Breast epithelium (tissue), 4 donors: ENCODE measurements at regions not wholly inside any gene's neighbourhood (a gene's known extent, or its start where the extent isn't known, plus 50 kb on each side); places are given as distances from the start of the nearest gene placed in this dataset.

Experiments used
- DNase-seq, 2 donors: peaks; one replicate each; pipeline ENCODE4 v3.0.0-alpha.2; 2019; ENCODE audit warnings: low spot score in 2 of 2
- H3K27ac ChIP-seq, 2 donors: fragments of 200-600 bp; sonication (generic) in 1 of 2; one replicate each; pipeline ENCODE4 v1.5.1; 2016 to 2019; ENCODE audit warnings: mild to moderate bottlenecking in 1 of 2
- H3K27me3 ChIP-seq, 2 donors: fragments of 200-600 bp; sonication (generic) in 1 of 2; one replicate each; pipeline versions ENCODE4 v1.5.1 to v1.6.0; 2017 to 2019; ENCODE audit warnings: control low read depth in 1 of 2, mild to moderate bottlenecking in 1 of 2
- H3K36me3 ChIP-seq: fragments of 200-600 bp; one replicate; pipeline ENCODE4 v1.5.1; 2019
- H3K4me1 ChIP-seq, 2 donors: fragments of 200-600 bp; sonication (generic); one replicate each; pipeline ENCODE4 v1.5.1; 2016 to 2019; ENCODE audit warnings: control low read depth in 1 of 2
- H3K4me3 ChIP-seq, 3 donors: fragments of 200-600 bp; sonication (generic); 1 replicate in 2 of 3; 2 replicates in 1 of 3; pipeline ENCODE4 v1.5.1; 2016 to 2019; ENCODE audit warnings: mild to moderate bottlenecking in 3 of 3, moderate library complexity in 2 of 3
- H3K9me3 ChIP-seq, 2 donors: fragments of 200-600 bp; sonication (generic) in 1 of 2; one replicate each; pipeline ENCODE4 v1.5.1; 2016 to 2019; ENCODE audit warnings: control low read depth in 1 of 2
- CTCF ChIP-seq, 3 donors: fragments of 450-650 bp; IDR thresholded peaks; one replicate each; pipeline ENCODE4 v1.5.1; 2016 to 2017; ENCODE audit warnings: antibody characterized with exemption in 3 of 3, mild to moderate bottlenecking in 3 of 3, moderate library complexity in 3 of 3
- POLR2A ChIP-seq: fragments of 450-650 bp; IDR thresholded peaks from one replicate; pipeline ENCODE4 v1.6.1; 2016; ENCODE audit warnings: antibody characterized with exemption, mild to moderate bottlenecking, moderate library complexity
- POLR2AphosphoS5 ChIP-seq, 3 donors: sonication (generic); formaldehyde crosslinking; IDR thresholded peaks; one replicate each; pipeline ENCODE4 v1.6.1; 2017; ENCODE audit warnings: antibody characterized with exemption in 3 of 3
- intact Hi-C: fragments of 100-400 bp; cut with DNase I; formaldehyde crosslinking; loops from one replicate; pipeline ENCODE4 v1.15.1; 2023; ENCODE audit warnings: low total_unique reads

DNA sequence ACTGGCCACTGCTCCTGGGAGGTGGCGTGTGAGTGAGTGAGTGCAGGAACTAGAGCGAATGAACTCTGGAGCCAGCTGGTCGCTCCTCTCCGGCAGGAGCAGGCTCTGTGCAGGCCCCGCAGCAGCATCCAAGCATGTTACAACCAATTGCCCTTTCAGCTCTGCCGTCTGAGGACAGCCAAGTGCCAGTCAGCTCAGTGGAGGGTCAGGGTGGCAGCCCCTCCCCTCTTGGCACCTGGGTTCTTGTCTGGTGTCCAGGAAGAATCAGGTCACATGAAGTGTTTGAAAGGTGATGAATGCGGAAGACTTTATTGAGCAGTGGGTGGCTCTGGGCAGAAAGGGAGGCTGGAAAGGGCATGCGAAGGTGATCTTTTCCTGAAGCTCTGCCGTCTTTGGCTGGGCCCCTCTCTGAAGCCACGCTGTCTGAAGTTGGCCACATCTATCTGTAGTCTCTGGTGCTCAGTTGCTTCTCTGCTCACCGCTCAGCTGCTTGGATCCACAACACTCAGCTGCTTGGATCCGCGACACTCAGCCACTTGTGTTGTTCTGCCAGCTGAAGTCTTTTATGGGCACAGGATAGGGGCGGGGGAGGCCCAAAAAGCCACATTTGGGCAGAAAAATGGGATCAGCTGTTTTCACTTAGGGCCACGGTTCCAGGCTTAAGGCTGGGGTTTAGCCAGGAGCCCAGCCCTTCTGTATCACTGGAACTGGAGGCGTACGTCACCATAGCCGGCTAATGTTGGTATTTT, 139.8 kb downstream of the ADSS2 start:
- H3K4me3 ChIP-seq, result no peak overlapping the region
- no peak for DNase-seq
- H3K36me3 ChIP-seq, result no peaks in the 10 kb centered on the region
- H3K27me3 ChIP-seq, result no peaks in the 10 kb centered on the region
- H3K4me1 ChIP-seq, result no peaks in the 10 kb centered on the region
- peak overlapping the region; percentile 30 to 65 for H3K27ac ChIP-seq
- intact Hi-C loops, result no loop called here
- H3K9me3 ChIP-seq, result no peaks in the 10 kb centered on the region
- TF ChIP-seq CTCF (IDR thresholded peaks at IDR 0.05) (no peak), POLR2AphosphoS5 (IDR thresholded peaks at IDR 0.05) (no peak), POLR2A (no peak)

DNA sequence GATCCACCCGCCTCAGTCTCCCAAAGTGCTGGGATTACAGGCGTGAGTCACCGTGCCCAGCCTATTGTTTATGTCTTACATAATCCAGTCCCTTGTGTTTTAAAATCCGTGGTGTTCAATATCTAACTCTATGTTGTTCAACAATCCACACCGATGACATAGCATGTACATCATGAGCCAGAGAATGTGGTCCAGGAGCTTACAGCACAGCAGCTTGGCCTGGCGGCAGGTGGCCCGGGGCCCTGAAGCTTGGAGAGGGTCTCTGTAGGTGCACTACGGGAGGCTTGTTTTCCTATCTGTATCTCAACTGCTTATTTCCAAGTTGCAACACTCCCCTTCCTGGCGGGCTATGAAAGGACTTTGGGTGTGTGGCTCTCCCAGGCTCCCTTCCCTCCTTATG, 138.4 kb downstream of the ADSS2 start:
- H3K27me3 ChIP-seq, result no peaks in the 10 kb centered on the region
- no peak overlapping the region for H3K27ac ChIP-seq
- no peak overlapping the region for H3K4me3 ChIP-seq
- DNase-seq, result no peak
- intact Hi-C loops, result no loop called here
- no peak for TF ChIP-seq POLR2A
- no peak for TF ChIP-seq POLR2AphosphoS5 (IDR thresholded peaks at IDR 0.05)
- no peak for TF ChIP-seq CTCF (IDR thresholded peaks at IDR 0.05)
- H3K9me3 ChIP-seq, result no peaks in the 10 kb centered on the region
- no peaks in the 10 kb centered on the region for H3K4me1 ChIP-seq
- H3K36me3 ChIP-seq, result no peaks in the 10 kb centered on the region

DNA sequence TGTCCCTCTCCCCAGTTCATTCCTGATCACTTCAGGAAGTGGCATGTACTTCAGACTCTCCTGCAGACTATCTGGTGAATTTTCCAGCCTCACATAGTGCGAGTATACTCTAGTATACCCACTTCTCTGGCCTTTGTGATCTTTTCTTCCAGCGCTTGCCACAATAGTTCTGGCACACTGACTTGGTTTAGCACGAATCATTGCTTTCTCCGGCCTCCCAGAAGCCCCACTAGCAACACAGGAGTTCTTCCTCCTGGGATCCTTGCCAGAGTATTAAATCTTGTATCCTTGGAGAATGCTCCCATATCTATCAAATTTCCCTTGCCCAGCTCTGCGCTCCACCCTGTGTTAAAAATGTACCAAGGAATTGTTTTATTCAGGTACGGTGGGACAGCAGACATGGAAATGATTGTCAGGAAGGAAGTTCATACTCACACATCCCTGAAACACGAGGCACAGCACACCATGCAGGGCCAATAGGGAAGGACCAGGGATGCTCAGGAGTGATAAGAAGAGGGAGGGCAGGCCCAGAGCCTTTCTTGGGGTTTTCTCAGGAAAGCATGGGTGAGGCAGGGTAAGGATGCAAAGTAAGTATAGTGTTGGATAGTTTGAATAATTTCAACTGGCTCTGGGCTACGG, 136.7 kb downstream of the ADSS2 start:
- Histone ChIP-seq H3K9me3 (no peaks in the 10 kb centered on the region), H3K4me1 (no peaks in the 10 kb centered on the region), H3K36me3 (no peaks in the 10 kb centered on the region), H3K4me3 (no peak overlapping the region), H3K27ac (no peak overlapping the region), H3K27me3 (no peaks in the 10 kb centered on the region)
- no peak for TF ChIP-seq POLR2A
- no peak for TF ChIP-seq CTCF (IDR thresholded peaks at IDR 0.05)
- no peak for TF ChIP-seq POLR2AphosphoS5 (IDR thresholded peaks at IDR 0.05)
- intact Hi-C loops, result no loop called here
- no peak for DNase-seq

- Histone ChIP-seq H3K4me1 (no peaks in the 10 kb centered on the region), H3K27ac (no peak overlapping the region), H3K27me3 (no peaks in the 10 kb centered on the region), H3K9me3 (no peaks in the 10 kb centered on the region), H3K4me3 (no peak overlapping the region), H3K36me3 (no peaks in the 10 kb centered on the region)
- DNase-seq, result no peak
- intact Hi-C loops, result no loop called here
- no peak for TF ChIP-seq CTCF (IDR thresholded peaks at IDR 0.05)
- TF ChIP-seq POLR2A, result no peak
- no peak for TF ChIP-seq POLR2AphosphoS5 (IDR thresholded peaks at IDR 0.05)
These were observed 135.7 kb downstream of the ADSS2 start for GRCh38 chr1:244315996-244316395.

- no peaks in the 10 kb centered on the region for H3K27me3 ChIP-seq
- TF ChIP-seq CTCF (IDR thresholded peaks at IDR 0.05) (no peak), POLR2A (no peak), POLR2AphosphoS5 (IDR thresholded peaks at IDR 0.05) (no peak)
- intact Hi-C loops, result no loop called here
- no peaks in the 10 kb centered on the region for H3K36me3 ChIP-seq
- no peak overlapping the region for H3K4me3 ChIP-seq
- no peak overlapping the region for H3K27ac ChIP-seq
- DNase-seq, result no peak
- no peaks in the 10 kb centered on the region for H3K4me1 ChIP-seq
- H3K9me3 ChIP-seq, result no peaks in the 10 kb centered on the region
These were observed 135.3 kb downstream of the ADSS2 start for GRCh38 chr1:244316407-244316806.
